HG03354 (cell line): ENCODE measurements at regions not wholly inside any gene's neighbourhood (a gene's known extent, or its start where the extent isn't known, plus 50 kb on each side); places are given as distances from the start of the nearest gene placed in this dataset.
"Not testable (repeated sequence)": the region's sequence is repeated elsewhere in the genome, so short reads cannot be mapped to it uniquely, and the experiment has no call there.

ENCODE experiments used
- ATAC-seq: cut with Tn5 transposase; IDR thresholded peaks from one replicate; pipeline ENCODE4 v1.9.1; 2021; ENCODE audit warnings: mild to moderate bottlenecking; ENCODE audit not compliant: unreplicated experiment, poor library complexity, severe bottlenecking

DNA sequence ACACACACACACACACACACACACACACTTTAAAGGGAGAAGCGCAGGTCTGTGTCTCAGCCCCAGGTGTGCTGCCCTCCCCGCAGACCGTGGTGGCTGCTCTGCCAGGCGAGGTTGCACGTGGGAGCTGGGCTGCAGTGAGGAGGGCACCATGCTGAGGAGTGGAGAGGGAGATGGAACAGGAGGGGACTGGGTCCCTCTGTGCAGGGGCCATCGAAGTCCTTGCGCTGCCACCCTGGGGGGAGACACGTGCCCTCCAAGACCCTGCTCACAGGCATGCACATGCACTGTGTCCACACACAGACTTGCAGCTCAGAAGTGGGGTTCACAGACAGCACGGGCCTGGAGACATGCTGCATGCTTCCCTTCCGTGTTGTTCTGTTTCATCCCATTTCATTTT lies 65.5 kb upstream of the HGFAC start:
- no peak for ATAC-seq

DNA sequence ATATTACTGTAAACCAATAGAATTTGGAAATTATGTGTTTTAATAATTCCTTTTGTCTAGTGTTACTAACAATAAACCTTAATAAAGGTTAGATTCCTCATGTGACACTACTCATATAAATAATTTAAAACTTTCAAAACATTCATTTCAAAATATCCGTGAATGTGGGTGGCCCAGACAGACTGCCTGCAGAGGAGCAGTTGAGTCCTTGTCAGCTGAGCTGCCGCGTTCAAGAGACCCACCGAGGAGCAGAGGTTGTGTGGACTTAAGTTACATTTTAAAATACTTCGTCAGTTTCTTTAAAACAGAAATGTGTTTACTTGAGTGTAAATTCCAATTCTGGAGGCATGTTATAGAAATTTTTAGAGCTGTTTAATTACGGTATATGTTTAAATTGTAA lies 64.2 kb upstream of the HGFAC start:
- ATAC-seq = no peak

DNA sequence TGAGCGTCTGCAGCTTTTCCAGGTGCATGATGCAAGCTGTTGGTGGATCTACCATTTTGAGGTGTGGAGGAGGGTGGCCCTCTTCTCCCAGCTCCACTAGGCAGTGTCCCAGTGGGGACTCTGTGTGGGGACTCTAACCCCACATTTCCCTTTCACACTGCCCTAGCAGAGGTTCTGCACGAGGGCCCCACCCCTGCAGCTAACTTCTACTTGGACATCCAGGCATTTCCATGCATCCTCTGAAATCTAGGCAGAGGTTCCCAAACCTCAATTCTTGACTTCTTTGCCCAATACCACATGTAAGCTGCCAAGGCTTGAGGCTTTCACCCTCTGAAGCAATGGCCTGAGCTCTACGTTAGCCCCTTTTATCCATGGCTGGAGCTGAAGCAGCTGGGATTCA lies 61.4 kb upstream of the HGFAC start:
- ATAC-seq = not testable (repeated sequence)

DNA sequence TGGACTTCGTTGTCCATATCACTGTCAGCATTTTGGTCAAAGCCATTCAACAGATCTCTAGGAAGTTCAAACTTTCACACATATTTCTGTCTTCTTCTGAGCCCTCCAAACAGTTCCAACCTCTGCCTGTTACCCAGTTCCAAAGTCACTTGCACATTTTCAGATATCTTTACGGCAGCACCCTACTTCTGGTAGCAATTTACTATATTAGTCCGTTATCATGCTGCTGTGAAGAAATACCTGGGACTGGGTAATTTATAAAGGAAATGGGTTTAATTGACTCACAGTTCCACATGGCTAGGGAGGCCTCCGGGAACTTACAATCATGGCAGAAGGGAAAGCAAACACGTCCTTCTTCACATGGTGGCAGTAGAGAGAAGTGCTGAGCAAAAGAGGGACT lies 60.6 kb upstream of the HGFAC start:
- not testable (repeated sequence) for ATAC-seq

DNA sequence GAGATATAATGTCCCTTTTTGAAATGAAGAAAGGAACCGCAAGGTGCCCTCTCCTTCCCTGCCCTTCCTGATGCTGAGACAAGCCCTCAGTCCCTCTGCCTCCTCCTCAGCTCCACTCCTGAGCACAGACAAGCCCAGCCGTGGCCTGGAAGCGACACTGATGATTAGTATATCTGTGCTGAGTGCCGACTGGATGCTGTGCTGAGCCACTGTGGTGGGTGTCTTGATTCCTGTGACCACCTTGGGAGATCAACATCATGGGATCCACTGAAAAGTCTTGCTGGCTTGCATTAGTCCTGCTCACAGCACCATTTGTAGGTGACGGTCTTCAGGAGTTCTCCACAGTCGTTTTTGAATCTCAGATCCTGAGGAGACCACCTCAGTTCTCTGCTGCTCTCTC lies 59.5 kb upstream of the HGFAC start:
- ATAC-seq = no peak

DNA sequence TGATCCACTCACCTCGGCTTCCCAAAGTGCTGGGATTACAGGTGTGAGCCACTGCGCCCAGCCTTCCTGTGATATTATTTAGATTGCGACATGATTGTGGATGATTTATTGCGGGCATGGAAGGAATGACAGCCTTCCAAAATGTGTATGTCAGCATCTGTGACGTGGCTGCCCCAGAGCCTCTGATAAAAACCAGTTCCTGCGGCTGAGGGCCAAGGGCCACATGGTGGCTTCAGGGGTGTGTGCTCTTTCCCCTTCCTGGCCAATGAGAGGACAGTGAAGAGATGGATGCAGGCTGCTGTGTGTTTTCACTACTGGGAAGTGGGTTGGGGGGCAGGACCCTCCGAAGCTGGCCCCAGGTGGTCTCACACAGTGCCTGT lies 57.4 kb upstream of the HGFAC start:
- ATAC-seq = no peak

DNA sequence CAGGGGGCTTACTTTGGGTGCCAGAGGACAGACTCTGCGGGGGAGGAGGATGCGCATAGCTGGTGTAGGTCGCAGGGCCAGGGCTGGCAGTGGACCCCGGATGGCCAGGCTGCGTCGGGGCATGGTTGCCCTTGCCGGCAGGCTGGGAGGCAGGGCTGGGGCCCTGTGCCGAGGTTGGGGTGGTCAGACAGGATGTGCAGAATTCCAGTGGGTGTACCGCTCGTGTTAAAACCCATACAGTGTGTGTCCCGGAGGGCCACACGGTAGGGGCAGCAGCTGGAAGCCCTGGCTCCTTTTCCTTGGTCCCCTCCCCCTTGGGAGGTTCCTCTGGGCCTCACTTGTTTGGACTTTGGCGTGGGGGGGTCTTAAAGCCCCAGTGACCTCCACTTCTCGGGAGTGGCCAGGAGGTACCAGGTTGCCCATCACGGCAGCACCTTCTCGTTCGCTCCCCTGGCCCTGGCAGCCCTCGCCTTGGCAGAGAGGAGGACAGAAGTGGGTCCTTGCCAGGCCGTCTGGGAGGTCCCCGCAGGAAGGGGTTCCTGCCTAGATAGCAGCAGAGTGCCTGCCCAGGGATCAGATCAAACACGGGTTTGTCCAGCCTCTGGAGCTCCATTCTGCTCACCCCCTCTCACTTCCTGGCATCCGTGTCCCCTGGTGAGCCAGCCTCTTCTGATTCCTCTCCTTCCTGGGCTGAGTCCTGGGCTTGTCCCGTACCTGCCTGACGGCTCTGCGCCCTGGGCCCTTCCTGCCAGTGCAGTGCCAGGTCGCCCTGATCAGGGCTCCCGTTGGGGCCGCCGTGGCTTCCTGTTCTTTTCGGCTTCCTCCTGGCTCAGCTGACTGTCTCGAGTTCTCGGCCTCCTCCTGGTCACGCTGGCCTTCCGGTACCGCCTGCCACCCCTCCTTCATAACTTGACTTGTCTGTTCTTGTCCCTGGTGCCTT lies 56.7 kb upstream of the HGFAC start:
- ATAC-seq = no peak

DNA sequence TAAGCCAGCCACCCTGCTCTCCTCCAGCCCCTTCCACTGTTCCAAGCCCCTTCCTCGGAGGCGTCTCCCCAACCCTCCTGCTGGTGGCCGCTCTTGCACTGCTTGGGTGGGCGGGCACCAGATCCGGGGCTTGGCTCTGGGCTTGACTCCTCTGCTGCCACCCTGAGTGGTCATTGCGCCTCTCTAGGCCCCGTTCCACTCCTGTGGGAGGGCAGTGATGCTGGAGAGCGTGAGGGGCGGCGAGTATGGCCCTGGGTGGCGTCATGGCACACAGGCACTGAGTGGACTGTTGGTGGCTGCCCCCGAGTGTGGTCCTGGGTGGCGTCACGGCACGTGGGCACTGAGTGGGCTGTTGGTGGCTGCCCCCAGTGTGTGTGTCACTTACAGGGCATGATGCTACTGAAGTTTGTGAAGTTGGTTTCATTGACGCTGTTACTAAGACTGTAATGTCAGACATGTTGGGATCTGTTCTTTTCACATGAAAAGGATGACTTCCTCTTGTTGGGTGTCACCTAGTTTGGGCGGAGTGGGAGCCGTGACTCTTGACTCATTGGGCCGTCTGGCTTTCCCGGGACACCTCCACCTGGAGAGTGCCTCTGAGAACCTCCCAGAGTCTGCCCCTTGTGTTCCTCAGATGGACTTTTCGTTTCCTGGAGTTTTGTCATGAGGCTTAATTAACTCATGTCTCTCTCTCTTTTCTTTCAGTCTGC lies 55.9 kb upstream of the HGFAC start:
- ATAC-seq = no peak

DNA sequence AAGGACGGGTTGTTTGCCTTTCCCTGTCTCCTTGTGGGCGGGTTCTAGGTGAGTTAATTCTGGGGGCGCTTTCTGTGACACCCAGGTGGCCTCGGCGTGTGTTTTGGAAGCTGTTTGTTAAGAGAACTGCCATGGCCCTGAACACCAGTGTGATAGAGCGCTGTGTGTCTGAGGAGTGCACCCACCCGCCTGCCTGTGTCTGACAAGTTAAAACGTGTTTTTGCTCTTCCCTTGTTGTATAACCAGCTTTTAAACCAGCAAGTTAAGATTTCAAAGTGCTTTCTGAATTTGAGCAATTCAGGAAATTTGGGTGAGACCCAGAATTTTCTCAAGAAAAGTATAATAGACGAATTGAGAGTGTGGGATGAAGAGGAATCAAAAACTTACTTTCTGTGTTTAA lies 55.2 kb upstream of the HGFAC start:
- ATAC-seq = no peak

DNA sequence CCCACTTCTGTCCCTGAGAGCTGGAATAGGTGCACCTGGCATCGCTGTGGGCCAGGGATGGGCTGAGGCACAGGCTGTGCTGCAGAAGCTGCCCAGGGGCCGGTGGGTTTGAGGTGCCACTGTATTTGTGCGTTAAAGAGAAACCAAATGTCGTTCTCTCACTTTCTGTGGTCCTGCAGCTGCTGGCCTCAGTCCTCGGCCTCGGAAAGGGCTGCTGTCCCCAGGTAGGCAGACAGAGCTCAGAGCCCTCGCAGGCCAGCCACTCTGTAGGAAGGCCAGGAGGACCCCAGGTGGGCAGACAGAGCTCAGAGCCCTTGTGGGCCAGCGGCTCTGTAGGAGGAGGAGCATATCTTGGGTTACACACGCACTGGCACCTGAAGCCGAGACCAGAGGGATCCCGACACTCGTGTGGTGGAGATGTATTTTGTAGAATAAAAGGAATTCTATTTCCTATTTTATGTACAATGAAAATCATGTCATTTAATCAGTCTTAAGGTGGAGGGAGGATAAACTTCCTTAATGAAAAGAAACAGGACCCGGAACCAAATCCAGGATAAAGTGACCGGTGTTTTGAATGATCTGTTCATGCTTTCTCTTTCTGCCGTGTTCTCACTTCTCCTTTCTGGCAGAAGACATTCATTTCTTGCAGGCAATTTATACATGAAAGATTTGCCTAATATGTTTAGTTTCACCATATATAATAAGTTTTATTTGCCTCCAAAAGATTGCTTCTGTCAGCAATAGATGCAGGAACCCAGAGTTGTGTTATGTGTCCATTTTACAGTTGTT lies 54.4 kb upstream of the HGFAC start:
- peak; percentile 62 for ATAC-seq

DNA sequence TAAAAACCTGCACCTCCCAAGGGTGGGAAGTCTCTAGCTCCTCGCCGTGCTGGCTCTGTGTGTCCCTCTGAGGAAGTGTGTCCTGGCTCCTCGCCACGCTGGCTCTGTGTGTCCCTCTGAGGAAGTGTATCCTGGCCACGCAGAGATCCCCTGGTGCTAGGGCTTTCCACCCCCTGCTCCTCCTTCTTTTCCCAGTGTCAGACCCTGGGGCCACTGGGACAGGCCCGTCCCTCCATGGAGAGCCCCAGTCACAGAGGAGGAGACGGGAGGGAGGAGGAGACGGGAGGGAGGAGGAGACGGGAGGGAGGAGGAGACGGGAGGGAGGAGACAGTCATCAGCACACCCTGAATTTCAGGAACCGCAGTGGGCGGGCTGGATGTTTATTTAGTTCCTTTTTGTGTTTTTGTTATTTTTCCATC lies 53.8 kb upstream of the HGFAC start:
- peak; percentile 41 for ATAC-seq

DNA sequence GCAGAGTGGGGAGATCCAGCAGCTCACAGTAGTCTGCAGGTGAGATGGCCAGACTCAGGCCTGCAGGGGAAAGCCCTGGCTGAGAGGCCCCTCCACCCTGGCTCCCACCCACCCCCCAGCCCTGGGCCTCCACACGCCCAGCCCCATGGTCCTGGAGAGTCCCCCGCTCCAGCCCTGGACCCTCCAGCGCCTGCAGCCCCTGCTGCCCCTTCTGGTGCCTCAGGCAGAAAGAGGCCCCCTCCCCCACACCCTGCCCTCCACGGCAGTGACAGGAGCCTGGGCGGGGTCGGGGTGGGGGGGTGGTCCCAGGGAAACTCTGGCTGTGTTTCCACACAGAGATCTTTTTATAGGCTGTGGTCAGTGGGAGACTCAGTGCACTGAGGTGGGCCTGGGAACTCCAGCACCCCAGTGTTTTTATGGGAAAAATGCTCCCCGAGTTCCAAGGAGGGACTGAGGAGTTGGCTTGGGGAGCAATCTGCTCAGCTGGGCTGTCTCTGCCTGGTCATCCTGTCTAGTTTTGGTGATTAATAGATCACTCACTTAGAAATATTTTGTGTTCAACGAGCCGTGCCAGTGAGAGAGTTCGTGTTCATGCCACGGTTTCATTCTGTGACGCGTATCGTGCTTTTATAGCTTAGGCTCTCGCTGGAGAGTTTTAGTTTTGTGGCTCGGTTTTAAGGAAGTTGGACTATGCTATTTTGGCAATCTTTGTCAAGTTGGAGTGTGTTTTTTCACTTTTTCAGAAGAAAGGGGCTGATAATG lies 53.1 kb upstream of the HGFAC start:
- peak; percentile 76 for ATAC-seq

DNA sequence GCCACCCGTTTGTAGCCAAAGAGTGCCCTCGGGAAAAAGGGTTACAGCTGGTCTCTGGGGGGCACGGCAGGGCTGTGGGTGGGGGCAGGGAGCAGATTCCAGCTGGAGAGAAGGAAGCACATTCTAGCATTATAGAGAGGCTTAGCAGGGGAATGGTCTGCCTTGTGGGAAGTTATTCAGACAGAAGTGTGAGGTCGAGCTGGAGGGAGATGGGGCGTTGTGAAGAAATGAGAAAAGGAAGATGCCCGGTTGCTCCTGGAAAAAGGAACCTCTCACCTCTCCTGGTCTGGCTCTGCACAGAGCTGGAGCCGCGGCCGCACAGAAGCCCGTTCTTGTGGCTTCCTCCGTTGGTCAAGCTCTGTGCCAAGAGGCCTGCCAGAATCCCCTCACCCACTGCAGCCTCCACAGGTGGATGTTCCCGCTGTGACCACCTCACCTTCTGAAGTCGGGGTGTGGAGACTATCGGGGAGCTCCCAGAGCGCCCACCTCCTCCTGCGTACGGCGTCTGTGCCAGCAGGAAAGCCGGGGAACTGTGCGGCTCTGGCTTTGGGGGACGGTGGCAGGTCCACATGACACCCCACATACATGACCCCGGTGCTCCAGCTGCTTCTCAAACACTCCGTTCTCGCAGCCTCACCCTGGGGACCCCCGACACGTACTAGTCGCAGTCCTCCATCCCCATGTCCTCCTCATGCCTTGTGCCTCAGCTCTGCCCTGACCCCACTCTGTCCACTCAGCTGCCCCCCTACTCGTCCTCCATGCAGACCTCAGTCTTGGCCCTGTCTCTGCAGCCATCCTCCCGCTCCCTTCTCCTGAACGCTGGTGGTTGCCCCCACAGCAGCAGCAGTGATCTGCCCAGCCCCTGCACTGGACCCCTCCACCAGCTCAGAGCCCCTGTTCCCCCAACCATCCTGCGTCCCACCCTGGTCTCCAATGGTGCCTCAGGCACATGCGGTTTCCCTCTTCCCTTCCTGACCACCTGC lies 52.2 kb upstream of the HGFAC start:
- ATAC-seq = no peak

DNA sequence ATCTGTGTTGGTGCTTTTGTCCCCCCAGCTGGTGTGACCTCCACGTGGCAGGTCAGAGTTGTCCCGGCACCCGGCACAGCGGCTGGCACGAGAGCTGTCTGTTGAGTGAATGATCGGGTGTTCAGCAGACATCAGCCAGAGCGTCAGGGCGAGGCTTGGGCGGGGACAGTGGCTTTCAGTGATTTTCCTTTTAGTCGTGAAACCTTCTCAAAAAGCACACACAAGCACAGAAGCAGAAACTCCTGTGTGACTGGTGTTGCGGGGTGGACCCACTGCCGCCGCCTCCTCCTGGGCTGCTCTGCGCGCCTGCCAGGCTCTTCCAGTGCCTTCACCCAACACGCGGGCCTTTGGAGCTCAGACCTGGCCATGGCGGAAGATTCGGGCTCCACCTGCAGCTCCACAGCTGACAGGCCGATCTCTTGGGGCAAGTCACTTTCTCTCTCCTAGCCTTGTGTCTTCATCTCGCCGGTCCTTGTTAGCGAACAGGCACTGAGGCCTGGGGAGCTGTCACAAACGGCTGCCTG lies 51.4 kb upstream of the HGFAC start:
- no peak for ATAC-seq

DNA sequence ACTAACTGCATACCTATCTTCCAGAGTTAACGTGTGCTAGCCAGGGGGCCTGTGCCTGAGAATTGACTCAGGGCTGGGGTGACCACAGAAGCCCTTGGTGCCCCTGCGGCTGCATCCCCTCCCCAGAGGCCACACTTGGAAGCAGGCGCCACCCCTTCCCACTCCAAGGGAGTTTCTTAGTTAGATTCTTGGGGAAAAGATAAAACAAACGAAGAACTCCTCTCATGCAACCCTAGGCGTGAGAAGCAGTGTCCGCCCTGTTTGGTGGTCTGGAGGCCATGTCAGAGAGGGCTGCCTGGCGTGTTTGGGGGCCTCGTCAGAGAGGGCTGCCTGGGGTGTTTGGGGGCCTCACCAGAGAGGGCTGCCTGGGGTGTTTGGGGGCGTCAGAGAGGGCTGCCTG lies 50.3 kb upstream of the HGFAC start:
- no peak for ATAC-seq
